Neural crest cell (in vitro differentiated cells): ENCODE measurements at regions not wholly inside any gene's neighbourhood (a gene's known extent, or its start where the extent isn't known, plus 50 kb on each side); places are given as distances from the start of the nearest gene placed in this dataset.

Source experiments
- DNase-seq: peaks from one replicate; pipeline ENCODE4 v3.0.0; 2021; ENCODE audit warnings: low read depth, mixed read lengths, low spot score
- H3K27ac Mint-ChIP-seq: one replicate; pipeline ENCODE4 v1.8.0; 2021; ENCODE audit warnings: mild to moderate bottlenecking, mixed read lengths; ENCODE audit not compliant: unreplicated experiment
- H3K27me3 Mint-ChIP-seq: 2 replicates; pipeline ENCODE4 v1.8.0; 2021; ENCODE audit warnings: low read depth, mild to moderate bottlenecking, mixed read lengths
- H3K36me3 Mint-ChIP-seq: 2 replicates; pipeline ENCODE4 v1.8.0; 2021; ENCODE audit warnings: low read depth, mild to moderate bottlenecking, mixed read lengths
- H3K4me1 Mint-ChIP-seq: 2 replicates; pipeline ENCODE4 v1.8.0; 2021; ENCODE audit warnings: mixed read lengths
- H3K4me3 Mint-ChIP-seq: one replicate; pipeline ENCODE4 v1.8.0; 2021; ENCODE audit warnings: mild to moderate bottlenecking, mixed read lengths
- H3K9me3 Mint-ChIP-seq: 2 replicates; pipeline ENCODE4 v1.8.0; 2021; ENCODE audit warnings: mixed read lengths
- CTCF ChIP-seq: fragments of 200-600 bp; sonication (generic); conservative IDR thresholded peaks from 2 replicates; pipeline ENCODE4 v1.5.0; 2021; ENCODE audit warnings: antibody characterized with exemption, mild to moderate bottlenecking

DNA sequence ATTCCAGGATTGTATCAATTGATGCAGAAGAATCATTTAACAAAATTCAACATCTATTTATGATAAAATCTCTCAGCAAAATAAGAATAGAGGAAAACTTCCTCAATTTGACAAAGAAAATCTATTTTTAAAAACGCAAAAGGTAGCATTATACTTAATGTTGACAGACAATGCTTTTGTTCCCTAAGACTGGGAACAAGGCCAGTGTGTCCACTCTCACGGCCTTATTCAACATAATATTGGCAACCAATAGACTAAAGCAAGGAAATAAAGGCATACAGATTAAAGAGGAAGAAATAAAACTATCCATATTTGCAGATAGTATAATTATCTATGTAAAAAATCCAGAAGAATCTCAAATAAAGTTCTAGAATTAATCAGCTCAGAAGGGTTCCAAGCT is 472.4 kb upstream of the ID2 start:
- no peak for TF ChIP-seq CTCF
- Mint-ChIP-seq H3K36me3 (peaks cover 17% of the 10 kb centered on the region), H3K4me3 (no peak overlapping the region), H3K4me1 (peaks cover 4% of the 10 kb centered on the region), H3K9me3 (peaks cover 22% of the 10 kb centered on the region), H3K27me3 (no peaks in the 10 kb centered on the region), H3K27ac (no peak overlapping the region)
- no peak for DNase-seq

- TF ChIP-seq CTCF, result no peak
- Mint-ChIP-seq H3K27me3 (no peaks in the 10 kb centered on the region), H3K27ac (no peak overlapping the region), H3K9me3 (peaks cover 26% of the 10 kb centered on the region), H3K4me3 (no peak overlapping the region), H3K36me3 (peaks cover 14% of the 10 kb centered on the region), H3K4me1 (peaks cover 8% of the 10 kb centered on the region)
- DNase-seq, result no peak
These were observed 470.5 kb upstream of the ID2 start for GRCh38 chr2:8211384-8211783.

DNA sequence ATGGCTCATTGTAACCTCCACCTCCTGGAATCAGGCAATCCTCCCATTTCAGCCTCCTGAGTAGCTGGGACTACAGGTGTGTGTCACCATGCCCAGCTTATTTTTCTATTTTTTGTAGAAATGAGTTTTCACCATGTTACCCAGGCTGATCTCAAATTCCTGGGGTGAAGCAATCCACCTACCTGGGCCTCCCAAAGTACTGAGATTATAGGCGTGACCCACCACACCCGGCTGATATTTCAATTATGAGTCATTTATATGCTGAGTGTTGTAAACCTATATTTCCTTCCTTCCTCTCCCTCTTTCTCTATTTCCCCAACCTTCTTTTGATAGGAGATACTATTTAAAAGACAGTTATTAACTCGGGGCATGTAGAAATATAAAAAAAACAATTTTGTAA is 469.6 kb upstream of the ID2 start:
- Mint-ChIP-seq H3K27ac (no peak overlapping the region), H3K27me3 (no peaks in the 10 kb centered on the region), H3K4me1 (peaks cover 16% of the 10 kb centered on the region), H3K36me3 (peaks cover 12% of the 10 kb centered on the region), H3K9me3 (peaks cover 26% of the 10 kb centered on the region), H3K4me3 (no peak overlapping the region)
- no peak for TF ChIP-seq CTCF
- DNase-seq, result no peak

DNA sequence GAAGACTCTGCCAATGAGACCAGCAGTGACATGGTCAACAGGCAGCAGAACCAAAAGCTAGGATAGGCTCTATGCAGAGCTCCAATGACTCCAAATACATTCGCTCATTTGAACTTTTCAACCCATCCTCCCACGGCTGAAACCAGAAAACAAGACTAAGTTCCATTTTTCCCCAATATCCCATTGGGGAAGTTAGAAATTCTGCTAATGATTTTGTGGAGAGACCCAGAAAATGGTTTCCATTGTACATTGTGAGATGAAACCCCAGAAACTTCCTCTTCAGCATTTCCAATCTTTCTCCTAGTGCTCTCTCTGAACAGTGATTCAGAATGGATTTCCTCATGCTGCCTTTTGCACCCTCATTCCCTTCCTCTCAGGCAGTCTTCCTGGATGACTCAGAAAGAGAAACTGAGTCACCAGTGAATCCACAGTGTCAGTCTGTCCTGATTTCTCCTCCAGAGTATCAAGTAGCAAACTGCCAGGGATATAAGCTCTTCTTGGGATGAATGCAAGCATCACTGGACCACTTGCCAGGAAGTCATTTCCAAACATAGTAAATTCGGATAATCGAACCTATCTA is 467.7 kb upstream of the ID2 start:
- Mint-ChIP-seq H3K27me3 (no peaks in the 10 kb centered on the region), H3K27ac (peak overlapping the region; percentile 84), H3K9me3 (peaks cover 14% of the 10 kb centered on the region), H3K4me3 (no peak overlapping the region), H3K4me1 (peaks cover 30% of the 10 kb centered on the region), H3K36me3 (peaks cover 2% of the 10 kb centered on the region)
- TF ChIP-seq CTCF, result no peak
- DNase-seq, result no peak

- Mint-ChIP-seq H3K9me3 (peaks cover 9% of the 10 kb centered on the region), H3K4me3 (no peak overlapping the region), H3K36me3 (peaks cover 2% of the 10 kb centered on the region), H3K4me1 (peaks cover 30% of the 10 kb centered on the region), H3K27me3 (no peaks in the 10 kb centered on the region), H3K27ac (no peak overlapping the region)
- DNase-seq, result no peak
- no peak for TF ChIP-seq CTCF
These were observed 466.5 kb upstream of the ID2 start for GRCh38 chr2:8215159-8215863.
